ENCODE measurements at regions not wholly inside any gene's neighbourhood (a gene's known extent, or its start where the extent isn't known, plus 50 kb on each side); places are given as distances from the start of the nearest gene placed in this dataset.

DNA sequence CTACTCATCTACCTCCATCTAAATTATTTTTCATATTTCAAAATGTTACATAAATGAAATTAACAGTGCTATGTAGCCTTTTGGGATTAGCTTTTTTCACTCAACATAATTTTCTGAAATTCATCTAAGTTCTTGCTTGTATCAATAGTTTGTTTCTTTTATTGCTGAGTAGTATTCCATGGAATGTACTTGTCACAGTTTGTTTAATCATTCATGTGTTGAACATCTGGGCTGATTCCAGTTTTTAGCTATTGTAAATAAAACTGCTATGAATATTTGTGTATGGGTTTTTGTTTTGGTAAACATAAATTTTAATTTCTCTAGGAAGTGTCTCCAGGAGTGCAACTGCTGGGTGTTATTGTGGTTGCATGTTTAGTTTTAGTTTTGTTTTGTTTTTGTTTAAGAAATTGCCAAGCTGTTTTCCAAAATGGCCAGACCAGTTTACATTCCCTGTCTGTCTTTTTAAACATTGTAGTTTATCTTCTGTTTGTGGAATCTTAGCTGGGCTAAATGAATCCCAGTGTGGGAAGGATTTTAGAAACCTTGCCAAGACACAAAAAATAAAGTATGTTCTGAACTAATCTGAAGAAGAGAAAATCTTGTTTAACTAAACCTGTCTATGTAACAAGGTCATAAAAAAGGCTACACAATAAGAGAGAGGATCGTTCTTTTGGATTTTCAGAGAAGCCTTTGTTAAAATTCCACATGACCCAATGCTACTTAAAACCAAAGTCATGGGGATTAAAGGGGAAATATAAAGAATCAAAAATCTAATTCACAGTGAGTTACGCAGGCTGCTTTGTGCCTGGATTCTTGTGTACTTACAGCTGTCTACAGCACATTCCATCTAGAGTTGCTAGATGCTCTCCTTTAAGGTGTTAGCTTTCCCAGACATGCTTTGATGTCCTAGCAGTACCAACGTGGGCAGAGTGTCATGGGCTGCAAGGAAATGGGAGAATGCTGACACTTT is 129.2 kb upstream of the SUCLG2 start:
- Histone ChIP-seq H3K36me3 (ENCODE audit: insufficient read depth, low read length) (no peaks in the 10 kb centered on the region), H3K9ac (ENCODE audit: low read depth, low read length) (no peak overlapping the region), H3K9me3 (ENCODE audit: control insufficient read depth, insufficient read depth, low read length) (no peaks in the 10 kb centered on the region), H3K4me1 (ENCODE audit: insufficient read depth, low read length) (no peaks in the 10 kb centered on the region)

DNA sequence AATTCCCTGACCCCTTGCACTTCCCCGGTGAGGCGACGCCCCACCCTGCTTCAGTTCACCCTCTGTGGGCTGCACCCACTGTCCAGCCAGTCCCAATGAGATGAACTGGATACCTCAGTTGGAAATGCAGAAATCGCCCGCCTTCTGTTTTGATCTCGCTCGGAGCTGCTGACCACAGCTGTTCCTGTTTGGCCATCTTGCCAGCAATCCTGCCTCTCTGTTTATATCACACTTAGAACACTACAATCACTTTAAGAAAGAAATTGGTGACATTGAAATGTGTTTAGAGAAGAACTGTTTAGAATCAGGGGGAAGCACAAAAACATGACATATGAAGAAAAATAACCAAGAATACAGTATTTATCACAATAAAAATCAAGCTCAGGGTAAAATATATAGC is 127.5 kb upstream of the SUCLG2 start:
- no peaks in the 10 kb centered on the region for H3K9me3 ChIP-seq (ENCODE audit: control insufficient read depth, insufficient read depth, low read length)
- H3K4me1 ChIP-seq (ENCODE audit: insufficient read depth, low read length), result no peaks in the 10 kb centered on the region
- H3K36me3 ChIP-seq (ENCODE audit: insufficient read depth, low read length), result no peaks in the 10 kb centered on the region
- no peak overlapping the region for H3K9ac ChIP-seq (ENCODE audit: low read depth, low read length)

DNA sequence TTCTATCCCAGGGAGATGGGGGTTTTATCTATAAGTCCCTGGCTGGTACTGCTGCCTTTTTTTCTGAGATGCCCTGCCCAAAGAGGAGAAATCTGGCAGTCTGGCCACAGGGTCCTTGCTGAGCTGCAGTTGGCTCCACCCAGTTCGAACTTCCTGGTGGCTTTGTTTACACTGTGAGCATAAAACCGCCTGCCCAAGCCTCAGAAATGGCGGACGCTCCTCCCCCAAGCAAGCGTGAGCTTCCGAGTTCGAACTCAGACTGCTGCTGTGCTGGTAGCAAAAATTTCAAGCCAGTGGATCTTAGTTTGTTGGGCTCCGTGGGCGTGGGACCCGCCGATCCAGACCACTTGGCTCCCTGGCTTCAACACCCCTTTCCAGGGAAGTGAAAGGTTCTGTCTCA is 126.8 kb upstream of the SUCLG2 start:
- Histone ChIP-seq H3K9me3 (ENCODE audit: control insufficient read depth, insufficient read depth, low read length) (no peaks in the 10 kb centered on the region), H3K9ac (ENCODE audit: low read depth, low read length) (no peak overlapping the region), H3K4me1 (ENCODE audit: insufficient read depth, low read length) (no peaks in the 10 kb centered on the region)

DNA sequence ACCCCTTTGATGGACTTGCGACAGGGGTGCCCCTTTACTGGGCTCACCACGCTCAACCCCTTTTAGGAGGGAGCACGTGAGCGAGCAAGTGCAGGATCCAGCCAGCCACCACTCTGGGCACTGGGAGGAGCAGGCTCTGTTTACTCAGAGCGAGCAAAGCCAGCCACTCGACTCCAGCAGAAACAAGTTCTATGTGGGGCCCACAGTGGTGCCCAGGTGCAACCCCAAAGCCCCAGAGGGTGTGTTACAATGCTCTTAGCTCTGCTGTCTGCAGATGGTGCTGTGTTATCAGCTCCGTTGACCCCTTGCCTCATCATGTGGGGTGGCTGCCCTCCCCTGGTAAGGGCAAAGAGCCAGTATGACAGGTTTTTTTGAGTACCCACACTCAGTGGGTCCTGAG is 120.3 kb upstream of the SUCLG2 start:
- H3K9me3 ChIP-seq (ENCODE audit: control insufficient read depth, insufficient read depth, low read length), result no peaks in the 10 kb centered on the region
- no peaks in the 10 kb centered on the region for H3K36me3 ChIP-seq (ENCODE audit: insufficient read depth, low read length)

More for the DNA sequence above, 126.8 kb upstream of the SUCLG2 start:
- no peaks in the 10 kb centered on the region for H3K36me3 ChIP-seq (ENCODE audit: insufficient read depth, low read length)

DNA sequence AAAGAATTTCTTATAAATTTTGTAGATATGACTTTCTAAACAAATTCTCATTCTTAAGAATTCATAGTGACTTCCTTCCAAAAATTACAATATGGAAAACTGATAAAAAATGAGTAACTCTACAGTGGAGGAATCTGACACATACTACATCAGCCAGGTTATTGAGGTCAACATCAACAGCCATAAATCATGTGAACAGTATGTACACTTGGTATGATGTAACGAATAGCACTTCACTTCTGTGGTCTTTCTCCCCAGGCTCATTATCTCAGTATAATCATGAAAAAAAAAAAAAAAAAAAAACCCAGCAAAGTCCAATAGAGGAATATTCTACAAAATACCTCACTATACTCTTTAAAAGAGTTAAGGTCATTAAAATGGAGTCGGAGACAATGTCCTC is 111.2 kb upstream of the SUCLG2 start:
- Histone ChIP-seq H3K9me3 (ENCODE audit: control insufficient read depth, insufficient read depth, low read length) (no peaks in the 10 kb centered on the region), H3K36me3 (ENCODE audit: insufficient read depth, low read length) (no peaks in the 10 kb centered on the region), H3K4me1 (ENCODE audit: insufficient read depth, low read length) (no peaks in the 10 kb centered on the region), H3K9ac (ENCODE audit: low read depth, low read length) (no peak overlapping the region)

More for the DNA sequence above, 120.3 kb upstream of the SUCLG2 start:
- no peak overlapping the region for H3K9ac ChIP-seq (ENCODE audit: low read depth, low read length)
- peaks cover 9% of the 10 kb centered on the region; the same call in 1 of the 2 replicates for H3K4me1 ChIP-seq (ENCODE audit: insufficient read depth, low read length)

DNA sequence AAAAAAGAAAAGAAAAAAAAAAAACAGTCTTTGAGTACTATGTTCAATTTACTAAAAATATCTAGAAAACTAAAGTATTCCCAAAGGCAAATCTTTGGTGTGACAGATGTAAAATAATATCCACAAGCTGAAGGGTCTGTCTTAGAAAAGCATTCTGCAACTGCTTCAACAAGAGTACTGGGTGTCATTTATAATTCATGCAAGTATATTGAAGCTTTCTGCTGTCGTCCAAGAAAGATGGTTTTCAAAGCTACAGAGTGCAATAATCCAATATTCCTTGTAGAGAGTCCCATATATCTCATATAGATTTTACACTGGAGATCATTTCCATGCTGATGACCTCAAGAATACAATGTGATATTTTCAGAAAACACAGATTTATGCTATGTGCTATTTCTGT is 90.9 kb upstream of the SUCLG2 start:
- Histone ChIP-seq H3K9ac (ENCODE audit: low read depth, low read length) (no peak overlapping the region), H3K4me1 (ENCODE audit: insufficient read depth, low read length) (no peaks in the 10 kb centered on the region), H3K9me3 (ENCODE audit: control insufficient read depth, insufficient read depth, low read length) (no peaks in the 10 kb centered on the region), H3K36me3 (ENCODE audit: insufficient read depth, low read length) (no peaks in the 10 kb centered on the region)

DNA sequence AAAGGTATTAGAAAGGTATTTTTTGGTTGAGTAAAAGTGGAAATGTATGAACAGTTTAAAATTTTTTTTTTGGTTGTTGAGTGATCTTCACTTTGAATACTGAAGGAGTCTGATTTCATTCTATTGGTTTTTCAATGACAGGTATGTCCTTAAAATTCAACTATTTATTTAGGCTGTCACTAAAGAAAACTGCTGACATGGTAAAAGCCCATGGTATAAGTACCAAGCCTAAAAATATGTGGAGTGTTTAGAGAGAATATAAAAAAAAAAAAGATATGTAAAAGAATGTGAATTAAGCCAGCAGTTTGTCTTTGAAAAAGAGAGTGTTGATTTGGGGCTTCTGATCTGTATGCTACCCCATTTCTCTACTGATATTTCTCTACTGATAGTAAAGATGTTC is 90.3 kb upstream of the SUCLG2 start:
- Histone ChIP-seq H3K4me1 (ENCODE audit: insufficient read depth, low read length) (no peaks in the 10 kb centered on the region), H3K9ac (ENCODE audit: low read depth, low read length) (no peak overlapping the region), H3K9me3 (ENCODE audit: control insufficient read depth, insufficient read depth, low read length) (no peaks in the 10 kb centered on the region), H3K36me3 (ENCODE audit: insufficient read depth, low read length) (no peaks in the 10 kb centered on the region)

DNA sequence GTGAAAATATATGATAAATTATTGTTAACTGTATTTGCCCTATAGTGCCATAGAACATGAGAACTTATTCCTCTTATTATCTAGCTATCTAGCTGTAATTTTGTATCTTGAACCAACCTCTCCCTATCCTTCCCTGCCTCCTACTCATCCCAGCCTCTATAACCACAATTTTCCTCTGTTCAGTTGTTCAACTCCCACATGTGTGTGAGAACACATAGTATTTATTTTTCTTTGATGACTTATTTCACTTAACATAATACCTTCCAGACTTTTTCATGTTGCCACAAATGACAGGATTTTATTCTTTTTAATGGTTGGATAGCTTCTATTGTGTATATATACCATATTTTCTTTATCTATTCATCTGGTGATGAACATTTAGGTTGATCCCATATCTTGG is 85.4 kb upstream of the SUCLG2 start:
- Histone ChIP-seq H3K36me3 (ENCODE audit: insufficient read depth, low read length) (no peaks in the 10 kb centered on the region), H3K9ac (ENCODE audit: low read depth, low read length) (no peak overlapping the region), H3K4me1 (ENCODE audit: insufficient read depth, low read length) (no peaks in the 10 kb centered on the region), H3K9me3 (ENCODE audit: control insufficient read depth, insufficient read depth, low read length) (no peaks in the 10 kb centered on the region)

DNA sequence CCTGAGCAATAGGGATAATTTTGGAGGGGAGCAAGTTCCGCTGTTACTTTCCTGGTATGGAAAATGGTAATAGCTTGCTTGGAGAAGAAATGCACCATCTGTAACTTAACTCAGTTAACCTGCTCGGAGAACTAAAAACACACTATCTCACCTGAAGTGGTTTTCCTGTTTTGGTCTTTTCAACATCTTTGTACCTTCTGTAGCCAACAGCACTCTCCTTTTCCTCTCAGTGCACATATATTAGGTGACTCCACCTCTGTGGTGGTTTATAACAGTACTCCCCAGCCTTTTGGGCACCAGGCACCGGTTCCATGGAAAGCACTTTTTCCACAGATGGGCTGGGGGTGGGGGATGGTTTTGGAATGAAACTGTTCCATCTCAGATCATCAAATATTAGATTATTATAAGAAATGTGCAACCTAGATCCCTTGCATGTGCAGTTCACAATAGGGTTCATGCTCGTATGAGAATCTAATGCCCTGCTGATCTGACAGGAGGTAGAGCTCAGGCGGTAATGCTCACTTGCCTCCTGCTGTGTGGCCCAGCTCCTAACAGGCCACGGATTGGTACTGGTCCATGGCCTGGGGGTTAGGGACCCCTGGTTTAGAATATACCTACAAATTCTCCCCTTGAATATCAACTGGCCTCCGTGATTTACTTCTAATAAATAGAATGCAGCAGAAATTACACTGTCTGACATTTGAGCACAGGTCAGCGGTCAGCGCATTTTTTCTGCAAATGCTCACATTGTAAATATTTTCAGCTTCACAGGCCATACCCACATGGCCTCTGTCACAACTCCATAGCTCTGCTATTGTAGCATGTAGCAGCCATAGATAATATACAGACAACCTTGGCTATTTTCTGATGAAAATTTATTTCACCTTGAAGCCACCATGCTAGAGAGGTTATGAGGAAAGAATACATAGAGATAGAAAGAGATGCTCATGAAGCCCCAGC is 83.8 kb upstream of the SUCLG2 start:
- Histone ChIP-seq H3K4me1 (ENCODE audit: insufficient read depth, low read length) (no peaks in the 10 kb centered on the region), H3K36me3 (ENCODE audit: insufficient read depth, low read length) (no peaks in the 10 kb centered on the region), H3K9me3 (ENCODE audit: control insufficient read depth, insufficient read depth, low read length) (no peaks in the 10 kb centered on the region), H3K9ac (ENCODE audit: low read depth, low read length) (no peak overlapping the region)

DNA sequence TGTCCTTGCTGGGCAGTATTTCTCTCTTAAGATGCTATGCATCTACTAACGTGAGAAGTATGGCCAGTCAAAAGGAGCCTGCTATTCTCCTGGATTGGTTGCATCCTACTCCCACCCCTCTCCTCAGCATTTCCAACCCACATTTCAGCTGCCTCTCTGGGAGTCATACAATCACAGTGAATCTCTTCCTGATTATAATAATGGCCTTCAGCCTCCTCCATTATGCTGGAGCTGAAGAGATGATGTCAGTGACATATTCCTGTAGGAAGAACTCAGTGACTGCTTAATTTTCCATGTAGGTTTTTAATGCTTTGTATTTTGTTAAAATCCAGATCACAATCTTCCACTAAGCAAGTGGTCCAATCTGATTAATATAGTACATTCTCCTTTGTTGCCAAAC is 82.7 kb upstream of the SUCLG2 start:
- Histone ChIP-seq H3K9ac (ENCODE audit: low read depth, low read length) (no peak overlapping the region), H3K36me3 (ENCODE audit: insufficient read depth, low read length) (no peaks in the 10 kb centered on the region), H3K4me1 (ENCODE audit: insufficient read depth, low read length) (no peaks in the 10 kb centered on the region), H3K9me3 (ENCODE audit: control insufficient read depth, insufficient read depth, low read length) (no peaks in the 10 kb centered on the region)

DNA sequence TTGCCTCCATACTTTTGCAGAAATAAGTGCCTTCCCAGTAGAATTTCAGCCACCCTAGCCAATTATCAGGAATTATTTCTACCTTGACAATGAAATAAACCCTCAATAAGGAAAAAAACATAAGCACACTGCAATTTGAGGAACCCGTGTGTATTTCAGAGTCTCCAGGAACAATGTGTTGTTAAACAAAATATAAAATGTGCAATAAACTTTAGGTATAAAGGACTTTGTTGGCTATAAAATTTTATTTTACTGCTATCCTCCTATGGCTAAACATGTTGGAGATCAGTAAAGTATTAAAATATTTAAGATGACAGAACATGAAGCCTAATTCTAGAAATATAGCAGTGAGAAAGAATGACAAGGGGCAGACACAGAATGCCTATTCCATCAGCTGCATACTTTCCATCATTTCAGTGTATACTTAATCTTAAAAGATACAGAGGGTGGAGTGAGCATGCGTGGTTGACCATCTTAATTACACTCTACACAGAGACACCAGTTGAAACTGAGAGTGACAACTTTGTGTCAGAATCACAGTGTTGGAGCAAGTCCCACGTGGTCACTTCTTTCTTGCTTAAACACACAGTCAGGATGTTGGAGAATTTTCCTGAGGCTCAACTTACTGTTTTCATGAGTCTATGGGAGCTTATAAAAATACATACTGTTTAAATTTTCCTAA is 79.0 kb upstream of the SUCLG2 start:
- Histone ChIP-seq H3K4me1 (ENCODE audit: insufficient read depth, low read length) (no peaks in the 10 kb centered on the region), H3K9me3 (ENCODE audit: control insufficient read depth, insufficient read depth, low read length) (no peaks in the 10 kb centered on the region), H3K36me3 (ENCODE audit: insufficient read depth, low read length) (no peaks in the 10 kb centered on the region), H3K9ac (ENCODE audit: low read depth, low read length) (no peak overlapping the region)

DNA sequence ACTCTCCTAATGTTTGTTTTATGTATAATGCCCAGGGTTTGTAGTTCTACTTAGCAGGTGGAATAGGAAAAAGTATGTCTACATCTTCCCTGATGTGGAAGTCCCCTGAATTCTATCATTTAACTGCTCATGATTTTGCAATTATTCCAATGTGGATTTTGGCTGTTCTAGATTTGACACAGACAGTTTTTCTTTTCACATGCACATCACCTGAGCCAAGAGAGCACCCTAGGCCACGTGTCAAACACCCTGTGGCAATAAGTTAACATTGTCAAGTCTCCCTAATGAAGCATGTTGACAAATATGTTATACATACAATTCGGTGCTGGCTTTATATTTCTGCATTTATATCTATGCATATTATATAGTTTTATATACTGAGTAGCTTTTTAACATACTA is 70.0 kb upstream of the SUCLG2 start:
- H3K9ac ChIP-seq (ENCODE audit: low read depth, low read length), result no peak overlapping the region
- H3K4me1 ChIP-seq (ENCODE audit: insufficient read depth, low read length), result no peaks in the 10 kb centered on the region
- H3K36me3 ChIP-seq (ENCODE audit: insufficient read depth, low read length), result no peaks in the 10 kb centered on the region
- peaks cover 8% of the 10 kb centered on the region; the same call in 1 of the 2 replicates for H3K9me3 ChIP-seq (ENCODE audit: control insufficient read depth, insufficient read depth, low read length)

DNA sequence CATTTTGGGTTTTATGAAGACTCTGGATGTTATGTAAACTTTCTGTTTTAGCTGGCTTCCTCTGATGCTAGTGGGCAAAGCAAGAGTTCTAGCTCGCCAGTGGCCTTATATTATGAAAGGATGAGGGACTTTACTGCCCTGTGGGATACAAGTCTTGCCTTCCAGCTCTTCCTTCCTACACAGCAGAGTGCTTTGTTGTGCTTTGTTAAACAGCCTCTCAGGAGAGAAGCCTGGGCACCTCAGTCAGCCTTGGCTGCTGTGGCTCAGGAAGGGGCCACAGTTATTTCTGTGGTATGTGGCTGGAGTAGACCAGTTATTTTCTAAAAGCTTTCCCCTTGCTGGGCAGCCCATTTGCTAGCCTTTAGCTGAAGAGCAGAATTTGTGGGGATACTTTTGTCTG is 69.5 kb upstream of the SUCLG2 start:
- Histone ChIP-seq H3K9ac (ENCODE audit: low read depth, low read length) (no peak overlapping the region), H3K9me3 (ENCODE audit: control insufficient read depth, insufficient read depth, low read length) (peaks cover 8% of the 10 kb centered on the region; the same call in 1 of the 2 replicates), H3K4me1 (ENCODE audit: insufficient read depth, low read length) (no peaks in the 10 kb centered on the region), H3K36me3 (ENCODE audit: insufficient read depth, low read length) (no peaks in the 10 kb centered on the region)

DNA sequence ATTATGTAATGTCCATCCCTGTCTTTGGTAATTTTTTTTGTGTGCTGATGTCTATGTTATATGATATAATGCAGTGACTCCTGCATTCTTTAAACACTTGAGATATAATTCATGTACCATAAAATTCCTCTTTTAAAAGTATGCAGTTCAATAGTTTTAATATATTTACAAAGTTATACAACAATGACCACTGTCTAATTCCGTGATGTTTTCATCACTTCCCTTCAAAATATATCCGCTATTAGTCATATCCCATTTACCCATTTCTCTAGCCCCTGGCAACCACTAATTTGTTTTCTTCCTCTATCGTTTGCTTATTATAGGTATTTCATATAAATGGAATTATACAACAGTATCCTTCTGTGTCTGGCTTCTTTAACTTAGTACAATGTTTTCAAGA is 64.9 kb upstream of the SUCLG2 start:
- no peaks in the 10 kb centered on the region for H3K36me3 ChIP-seq (ENCODE audit: insufficient read depth, low read length)
- no peaks in the 10 kb centered on the region for H3K4me1 ChIP-seq (ENCODE audit: insufficient read depth, low read length)
- no peaks in the 10 kb centered on the region for H3K9me3 ChIP-seq (ENCODE audit: control insufficient read depth, insufficient read depth, low read length)
- no peak overlapping the region for H3K9ac ChIP-seq (ENCODE audit: low read depth, low read length)

Measured in ES-I3 (cell line).